ENCODE measurements at regions not wholly inside any gene's neighbourhood (a gene's known extent, or its start where the extent isn't known, plus 50 kb on each side); places are given as distances from the start of the nearest gene placed in this dataset.

GRCh38 chr12:59046763-59047534 lies 126.6 kb upstream of the LRIG3 start:
- intact Hi-C loops (cut with DNase I): no loop called here
- WGBS, 2 donors: 43 to 55% methylated on average over 2 of the region's 2 CpGs
- DNase-seq (no peak), ATAC-seq (ENCODE audit: low FRiP score) (no peak)
- Histone ChIP-seq H3K27me3 (ENCODE audit: control insufficient read depth in 1 of 2, insufficient read depth in 2 of 2, low read length in 1 of 2) (no peaks in the 10 kb centered on the region), H3K4me3 (ENCODE audit: low read length in 2 of 2) (no peak overlapping the region), H3K4me1 (ENCODE audit: control insufficient read depth in 1 of 2, insufficient read depth in 2 of 2, low read length in 2 of 2) (no peaks in the 10 kb centered on the region), H3K36me3 (ENCODE audit: control insufficient read depth in 1 of 2, insufficient read depth in 2 of 2, low read length in 1 of 2) (no peaks in the 10 kb centered on the region), H3K27ac (ENCODE audit: low read depth in 1 of 2, low read length in 2 of 2) (no peak overlapping the region), H3K9me3 (ENCODE audit: control insufficient read depth, low read length) (no peaks in the 10 kb centered on the region)

DNA sequence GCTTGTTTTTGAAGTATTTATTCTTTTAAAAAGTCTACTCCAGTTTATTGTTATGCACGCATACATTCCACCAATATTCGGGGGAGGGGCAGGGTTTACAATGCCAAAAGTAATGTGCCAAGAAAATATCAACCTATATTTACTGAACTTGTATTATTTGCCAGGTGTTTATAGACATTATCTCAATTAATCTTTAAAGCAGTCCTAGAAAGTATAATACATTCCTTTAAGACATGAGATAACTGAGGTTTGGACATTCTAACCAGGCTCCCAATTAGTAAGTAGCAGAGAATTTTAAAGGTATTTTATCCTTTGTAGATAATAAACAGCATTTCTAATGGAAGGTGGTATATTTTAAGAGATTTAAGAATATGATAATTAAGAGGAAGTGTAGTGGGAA lies 124.5 kb upstream of the LRIG3 start:
- DNase-seq (no peak), ATAC-seq (ENCODE audit: low FRiP score) (no peak)
- intact Hi-C loops (cut with DNase I): no loop called here
- H3K4me3 ChIP-seq (ENCODE audit: low read length in 2 of 2): no peak overlapping the region
- no peak overlapping the region for H3K27ac ChIP-seq (ENCODE audit: low read depth in 1 of 2, low read length in 2 of 2)
- no peaks in the 10 kb centered on the region for H3K9me3 ChIP-seq (ENCODE audit: control insufficient read depth, low read length)
- H3K27me3 ChIP-seq (ENCODE audit: control insufficient read depth in 1 of 2, insufficient read depth in 2 of 2, low read length in 1 of 2): no peaks in the 10 kb centered on the region
- 90% methylated on average over 2 of the region's 2 CpGs for WGBS, 2 donors
- peaks cover 0 to 6% of the 10 kb centered on the region in 2 donors for H3K4me1 ChIP-seq (ENCODE audit: control insufficient read depth in 1 of 2, insufficient read depth in 2 of 2, low read length in 2 of 2)
- H3K36me3 ChIP-seq (ENCODE audit: control insufficient read depth in 1 of 2, insufficient read depth in 2 of 2, low read length in 1 of 2): no peaks in the 10 kb centered on the region

GRCh38 chr12:59041241-59042121 lies 121.2 kb upstream of the LRIG3 start:
- intact Hi-C loops (cut with DNase I): loop anchor here in 1 of 2 donors (1.0 kb wide), 1 partner anchor 121 kb away; the partner anchor contains the start of gene LRIG3
- DNase-seq (no peak), ATAC-seq (ENCODE audit: low FRiP score) (peak; percentile 61)
- H3K36me3 ChIP-seq (ENCODE audit: control insufficient read depth in 1 of 2, insufficient read depth in 2 of 2, low read length in 1 of 2): no peaks in the 10 kb centered on the region
- H3K4me3 ChIP-seq (ENCODE audit: low read length in 2 of 2): no peak overlapping the region
- peaks cover 0 to 6% of the 10 kb centered on the region in 2 donors for H3K4me1 ChIP-seq (ENCODE audit: control insufficient read depth in 1 of 2, insufficient read depth in 2 of 2, low read length in 2 of 2)
- WGBS, 2 donors: 3 to 8% methylated on average over 4 of the region's 4 CpGs
- H3K9me3 ChIP-seq (ENCODE audit: control insufficient read depth, low read length): no peaks in the 10 kb centered on the region
- peak overlapping the region; percentile 79 to 89 for H3K27ac ChIP-seq (ENCODE audit: low read depth in 1 of 2, low read length in 2 of 2)
- no peaks in the 10 kb centered on the region for H3K27me3 ChIP-seq (ENCODE audit: control insufficient read depth in 1 of 2, insufficient read depth in 2 of 2, low read length in 1 of 2)

DNA sequence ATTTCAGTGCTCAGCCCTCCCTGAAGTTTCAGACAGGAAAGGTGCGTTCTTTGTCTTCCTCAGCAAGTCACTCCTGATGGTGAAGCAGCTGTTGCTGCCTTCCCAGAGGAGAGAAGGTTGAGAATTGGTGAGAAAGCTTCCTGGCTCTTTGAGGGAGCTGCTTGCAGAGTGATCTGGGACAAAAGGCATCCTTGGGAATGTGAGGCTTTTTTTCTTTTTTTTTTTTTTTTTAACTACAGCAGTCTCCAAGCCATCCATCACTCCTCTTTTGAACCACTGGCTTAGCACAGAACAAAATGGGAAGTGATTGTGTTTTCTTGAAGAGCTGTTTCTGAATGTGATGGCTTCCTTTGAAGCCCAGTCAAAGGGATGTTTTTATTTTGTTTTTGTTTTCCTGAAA lies 120.4 kb upstream of the LRIG3 start:
- WGBS, 2 donors: 22 to 31% methylated on average over 1 of the region's 1 CpG
- H3K27me3 ChIP-seq (ENCODE audit: control insufficient read depth in 1 of 2, insufficient read depth in 2 of 2, low read length in 1 of 2): no peaks in the 10 kb centered on the region
- DNase-seq (no peak), ATAC-seq (ENCODE audit: low FRiP score) (peak; percentile 59)
- H3K4me3 ChIP-seq (ENCODE audit: low read length in 2 of 2): no peak overlapping the region
- no peaks in the 10 kb centered on the region for H3K36me3 ChIP-seq (ENCODE audit: control insufficient read depth in 1 of 2, insufficient read depth in 2 of 2, low read length in 1 of 2)
- H3K27ac ChIP-seq (ENCODE audit: low read depth in 1 of 2, low read length in 2 of 2): peak overlapping the region; percentile 78 to 89
- intact Hi-C loops (cut with DNase I): loop anchor here in 1 of 2 donors (1.0 kb wide), 1 partner anchor 120 kb away; the partner anchor contains the start of gene LRIG3
- peaks cover 0 to 6% of the 10 kb centered on the region in 2 donors for H3K4me1 ChIP-seq (ENCODE audit: control insufficient read depth in 1 of 2, insufficient read depth in 2 of 2, low read length in 2 of 2)
- H3K9me3 ChIP-seq (ENCODE audit: control insufficient read depth, low read length): no peaks in the 10 kb centered on the region

GRCh38 chr12:59040043-59040442 lies 119.7 kb upstream of the LRIG3 start:
- intact Hi-C loops (cut with DNase I): no loop called here
- 98% methylated on average over 2 of the region's 2 CpGs for WGBS, 2 donors

DNA sequence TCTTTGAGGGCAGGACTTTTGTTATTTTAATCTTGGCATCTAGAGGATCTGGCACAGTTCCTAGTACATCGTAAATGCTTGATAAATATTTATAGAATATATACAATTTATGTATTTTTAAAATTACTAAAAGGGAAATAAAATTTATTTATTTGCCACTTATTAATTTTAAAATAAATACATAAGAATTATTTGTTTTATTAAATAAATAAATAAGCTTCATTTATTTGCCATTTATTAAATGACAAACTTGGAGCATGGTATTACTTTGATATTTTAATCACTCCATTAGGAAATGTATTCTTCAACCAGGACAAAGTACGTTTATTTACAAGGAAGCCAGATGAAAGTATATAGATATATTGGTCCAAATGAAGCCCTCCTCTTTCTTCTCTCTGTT lies 118.7 kb upstream of the LRIG3 start:
- H3K27ac ChIP-seq (ENCODE audit: low read depth in 1 of 2, low read length in 2 of 2): no peak overlapping the region
- WGBS, 2 donors: 63 to 66% methylated on average over 2 of the region's 2 CpGs
- H3K9me3 ChIP-seq (ENCODE audit: control insufficient read depth, low read length): no peaks in the 10 kb centered on the region
- no peaks in the 10 kb centered on the region for H3K27me3 ChIP-seq (ENCODE audit: control insufficient read depth in 1 of 2, insufficient read depth in 2 of 2, low read length in 1 of 2)
- intact Hi-C loops (cut with DNase I): no loop called here
- no peak overlapping the region for H3K4me3 ChIP-seq (ENCODE audit: low read length in 2 of 2)
- peaks cover 0 to 6% of the 10 kb centered on the region in 2 donors for H3K4me1 ChIP-seq (ENCODE audit: control insufficient read depth in 1 of 2, insufficient read depth in 2 of 2, low read length in 2 of 2)
- ATAC-seq (ENCODE audit: low FRiP score): no peak
- H3K36me3 ChIP-seq (ENCODE audit: control insufficient read depth in 1 of 2, insufficient read depth in 2 of 2, low read length in 1 of 2): no peaks in the 10 kb centered on the region
- no peak for DNase-seq

More at GRCh38 chr12:59040043-59040442, 119.7 kb upstream of the LRIG3 start:
- Histone ChIP-seq H3K27me3 (ENCODE audit: control insufficient read depth in 1 of 2, insufficient read depth in 2 of 2, low read length in 1 of 2) (no peaks in the 10 kb centered on the region), H3K27ac (ENCODE audit: low read depth in 1 of 2, low read length in 2 of 2) (no peak overlapping the region), H3K4me3 (ENCODE audit: low read length in 2 of 2) (no peak overlapping the region), H3K36me3 (ENCODE audit: control insufficient read depth in 1 of 2, insufficient read depth in 2 of 2, low read length in 1 of 2) (no peaks in the 10 kb centered on the region), H3K9me3 (ENCODE audit: control insufficient read depth, low read length) (no peaks in the 10 kb centered on the region), H3K4me1 (ENCODE audit: control insufficient read depth in 1 of 2, insufficient read depth in 2 of 2, low read length in 2 of 2) (peaks cover 0 to 6% of the 10 kb centered on the region in 2 donors)
- DNase-seq (no peak), ATAC-seq (ENCODE audit: low FRiP score) (no peak)

DNA sequence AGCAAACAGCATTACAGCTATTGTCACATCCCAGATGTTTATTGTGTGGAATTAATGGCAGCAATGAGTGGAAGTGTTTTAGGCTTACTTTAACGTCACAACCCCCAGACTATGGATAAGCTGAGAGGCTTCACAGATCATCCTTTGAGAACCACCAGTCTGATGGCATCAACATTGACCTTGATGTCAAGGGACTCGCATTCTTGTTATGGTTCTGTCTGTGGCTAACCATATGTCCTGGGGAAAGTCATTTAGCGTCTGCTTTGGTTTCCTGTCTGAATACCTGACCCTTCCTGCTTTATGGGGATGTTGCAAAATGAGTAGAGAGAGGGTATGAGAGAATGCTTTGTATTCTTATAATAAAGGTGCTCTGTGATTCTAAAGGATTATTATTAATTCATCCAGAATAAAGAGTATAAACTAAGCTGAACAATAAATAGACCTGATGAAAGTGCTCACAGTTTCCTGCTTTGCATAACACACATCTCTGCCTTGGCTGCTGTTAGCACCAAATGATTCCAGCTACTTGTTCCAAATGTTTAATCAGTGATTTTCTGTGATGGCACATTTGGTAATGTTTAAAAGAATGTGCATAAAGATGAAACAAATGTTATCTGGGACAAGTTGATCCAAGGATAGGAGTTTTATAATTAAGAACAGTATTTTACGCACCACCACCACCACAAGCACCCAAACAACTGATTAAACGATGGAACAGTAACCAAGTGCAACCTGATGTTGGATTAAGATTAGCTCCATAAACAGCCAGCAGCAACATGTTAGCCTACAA lies 116.9 kb upstream of the LRIG3 start:
- H3K36me3 ChIP-seq (ENCODE audit: control insufficient read depth in 1 of 2, insufficient read depth in 2 of 2, low read length in 1 of 2): no peaks in the 10 kb centered on the region
- no peak for ATAC-seq (ENCODE audit: low FRiP score)

DNA sequence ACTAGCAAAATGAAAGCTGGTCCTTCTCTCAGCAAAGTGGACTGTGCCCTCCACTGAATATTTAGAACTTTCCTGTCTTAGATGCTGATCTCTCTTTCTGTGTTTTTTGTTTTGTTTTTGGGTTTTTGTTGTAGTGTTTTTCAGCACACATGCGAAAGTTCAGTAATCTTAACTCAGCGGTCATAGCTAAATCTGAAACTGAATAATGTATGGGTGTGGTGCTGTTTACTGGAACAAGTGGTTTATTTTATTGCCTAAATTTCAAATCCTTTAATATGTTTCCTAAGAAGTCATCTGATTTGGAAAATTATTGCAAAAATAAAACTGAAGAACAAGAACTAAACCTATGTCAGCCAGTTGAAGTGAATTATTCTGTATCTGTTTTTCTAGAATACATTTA lies 116.0 kb upstream of the LRIG3 start:
- WGBS, 2 donors: 95 to 100% methylated on average over 2 of the region's 2 CpGs

More for the DNA sequence above, 116.9 kb upstream of the LRIG3 start:
- no peak for DNase-seq
- no peaks in the 10 kb centered on the region for H3K27me3 ChIP-seq (ENCODE audit: control insufficient read depth in 1 of 2, insufficient read depth in 2 of 2, low read length in 1 of 2)
- peaks cover 0 to 6% of the 10 kb centered on the region in 2 donors for H3K4me1 ChIP-seq (ENCODE audit: control insufficient read depth in 1 of 2, insufficient read depth in 2 of 2, low read length in 2 of 2)
- intact Hi-C loops (cut with DNase I): no loop called here
- H3K9me3 ChIP-seq (ENCODE audit: control insufficient read depth, low read length): no peaks in the 10 kb centered on the region
- WGBS, 2 donors: 88 to 90% methylated on average over 5 of the region's 5 CpGs
- no peak overlapping the region for H3K4me3 ChIP-seq (ENCODE audit: low read length in 2 of 2)
- no peak overlapping the region for H3K27ac ChIP-seq (ENCODE audit: low read depth in 1 of 2, low read length in 2 of 2)

More for the DNA sequence above, 116.0 kb upstream of the LRIG3 start:
- Histone ChIP-seq H3K4me1 (ENCODE audit: control insufficient read depth in 1 of 2, insufficient read depth in 2 of 2, low read length in 2 of 2) (peaks cover 0 to 3% of the 10 kb centered on the region in 2 donors), H3K27ac (ENCODE audit: low read depth in 1 of 2, low read length in 2 of 2) (no peak overlapping the region), H3K36me3 (ENCODE audit: control insufficient read depth in 1 of 2, insufficient read depth in 2 of 2, low read length in 1 of 2) (no peaks in the 10 kb centered on the region), H3K4me3 (ENCODE audit: low read length in 2 of 2) (no peak overlapping the region), H3K27me3 (ENCODE audit: control insufficient read depth in 1 of 2, insufficient read depth in 2 of 2, low read length in 1 of 2) (no peaks in the 10 kb centered on the region), H3K9me3 (ENCODE audit: control insufficient read depth, low read length) (no peaks in the 10 kb centered on the region)
- no peak for ATAC-seq (ENCODE audit: low FRiP score)
- no peak for DNase-seq
- intact Hi-C loops (cut with DNase I): no loop called here

Data from aorta (tissue), 5 donors.